GM12873 (cell line): ENCODE measurements at regions not wholly inside any gene's neighbourhood (a gene's known extent, or its start where the extent isn't known, plus 50 kb on each side); places are given as distances from the start of the nearest gene placed in this dataset.

Source experiments
- TF ChIP-seq, protein P1 (sequence below): IDR thresholded peaks from 2 replicates; pipeline ENCODE4 v1.5.1; 2012; ENCODE audit warnings: low read depth, mild to moderate bottlenecking, moderate library complexity, low read length, control low read depth; ENCODE audit not compliant: insufficient read depth; ENCODE audit errors: missing control alignments

DNA sequence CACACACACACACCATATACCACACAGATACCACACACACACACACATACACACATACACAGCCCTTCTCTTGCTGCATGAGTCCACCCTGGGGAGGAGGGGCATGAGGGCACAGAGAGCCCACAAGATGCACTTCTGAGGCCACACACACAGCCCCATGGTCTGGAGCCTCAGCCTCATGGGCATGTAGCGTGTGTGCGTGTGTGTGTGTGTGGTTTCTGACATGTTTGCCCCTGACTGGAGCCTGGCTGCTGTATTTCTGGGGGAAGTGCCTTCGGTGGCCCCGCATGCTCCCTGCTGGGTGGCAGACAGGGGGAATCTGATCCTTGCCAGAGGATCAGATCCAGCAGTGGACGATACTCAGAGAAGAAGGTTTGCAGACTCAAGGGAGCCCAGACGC, 97.0 kb upstream of the PRR5 start:
- TF ChIP-seq, protein P1, sequence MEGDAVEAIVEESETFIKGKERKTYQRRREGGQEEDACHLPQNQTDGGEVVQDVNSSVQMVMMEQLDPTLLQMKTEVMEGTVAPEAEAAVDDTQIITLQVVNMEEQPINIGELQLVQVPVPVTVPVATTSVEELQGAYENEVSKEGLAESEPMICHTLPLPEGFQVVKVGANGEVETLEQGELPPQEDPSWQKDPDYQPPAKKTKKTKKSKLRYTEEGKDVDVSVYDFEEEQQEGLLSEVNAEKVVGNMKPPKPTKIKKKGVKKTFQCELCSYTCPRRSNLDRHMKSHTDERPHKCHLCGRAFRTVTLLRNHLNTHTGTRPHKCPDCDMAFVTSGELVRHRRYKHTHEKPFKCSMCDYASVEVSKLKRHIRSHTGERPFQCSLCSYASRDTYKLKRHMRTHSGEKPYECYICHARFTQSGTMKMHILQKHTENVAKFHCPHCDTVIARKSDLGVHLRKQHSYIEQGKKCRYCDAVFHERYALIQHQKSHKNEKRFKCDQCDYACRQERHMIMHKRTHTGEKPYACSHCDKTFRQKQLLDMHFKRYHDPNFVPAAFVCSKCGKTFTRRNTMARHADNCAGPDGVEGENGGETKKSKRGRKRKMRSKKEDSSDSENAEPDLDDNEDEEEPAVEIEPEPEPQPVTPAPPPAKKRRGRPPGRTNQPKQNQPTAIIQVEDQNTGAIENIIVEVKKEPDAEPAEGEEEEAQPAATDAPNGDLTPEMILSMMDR = no peak

DNA sequence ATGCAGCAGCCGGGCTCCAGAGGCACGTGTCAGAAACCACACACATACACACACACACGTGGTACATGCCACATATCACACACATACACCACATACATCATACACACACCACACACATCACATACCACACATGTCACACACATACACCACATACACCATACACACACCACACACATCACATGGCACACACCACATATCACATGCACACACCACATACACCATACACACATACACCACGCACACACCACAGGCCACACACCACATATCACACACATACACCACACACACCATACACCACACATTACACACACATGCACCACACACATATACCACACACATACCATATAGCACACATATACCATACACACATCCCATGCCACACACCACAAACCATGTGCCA, 97.5 kb upstream of the PRR5 start:
- TF ChIP-seq, protein P1 = no peak

DNA sequence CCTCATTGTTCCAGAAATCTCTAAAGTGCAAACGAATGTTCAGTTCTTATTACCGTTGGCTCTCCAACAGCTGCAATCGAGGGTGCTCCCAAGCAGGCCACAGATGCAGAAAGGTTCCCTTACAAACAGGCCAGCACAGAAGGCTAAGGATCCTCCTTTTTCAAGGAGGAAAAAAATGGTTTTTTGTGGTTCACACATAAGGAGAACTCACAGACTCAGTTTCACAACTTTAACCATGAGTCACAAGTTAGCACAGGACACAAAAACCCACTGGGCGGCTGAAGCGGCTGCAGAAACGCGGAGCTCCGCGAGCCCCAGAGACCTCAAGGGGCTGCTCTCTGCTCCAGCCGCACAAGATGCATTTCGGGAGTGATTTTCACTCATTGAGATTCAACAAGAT, 98.2 kb upstream of the PRR5 start:
- TF ChIP-seq, protein P1 = no peak

DNA sequence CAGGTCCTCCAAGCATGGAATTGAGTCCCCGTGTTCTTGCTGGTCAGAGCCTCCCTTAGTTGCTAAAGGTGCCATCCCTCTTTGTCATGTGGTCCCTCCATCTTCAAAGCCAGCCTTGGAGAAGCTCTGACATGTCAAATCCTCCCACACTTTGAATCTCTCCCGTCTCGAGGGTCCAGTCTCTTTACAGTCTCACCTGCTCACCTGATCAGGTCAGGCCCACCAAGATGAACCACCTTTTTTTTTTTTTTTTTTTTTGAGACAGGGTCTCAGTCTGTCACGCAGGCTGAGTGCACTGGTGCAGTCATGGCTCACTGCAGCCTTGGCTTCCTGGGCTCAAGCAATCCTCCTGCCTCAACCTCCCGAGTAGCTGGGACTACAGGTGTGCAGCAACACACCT, 100.3 kb upstream of the PRR5 start:
- TF ChIP-seq, protein P1 = no peak

DNA sequence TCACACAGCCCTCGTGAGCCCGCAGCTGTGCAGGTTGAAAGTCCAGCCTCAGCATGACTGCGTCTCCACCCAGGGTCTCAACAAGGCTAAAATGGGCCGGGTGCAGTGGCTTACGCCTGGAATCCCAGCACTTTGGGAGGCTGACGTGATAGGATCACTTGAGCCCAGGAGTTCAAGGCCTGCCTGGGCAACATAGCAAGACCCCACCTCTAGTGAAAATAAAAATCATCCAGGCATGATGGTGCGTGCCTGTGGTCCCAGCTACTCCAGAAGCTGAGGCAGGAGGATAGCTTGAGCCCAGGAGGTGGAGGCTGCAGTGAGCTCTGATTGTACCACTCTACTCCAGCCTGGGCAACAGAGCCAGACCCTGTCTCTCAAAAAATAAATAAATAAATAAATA, 100.8 kb upstream of the PRR5 start:
- TF ChIP-seq, protein P1 = no peak

DNA sequence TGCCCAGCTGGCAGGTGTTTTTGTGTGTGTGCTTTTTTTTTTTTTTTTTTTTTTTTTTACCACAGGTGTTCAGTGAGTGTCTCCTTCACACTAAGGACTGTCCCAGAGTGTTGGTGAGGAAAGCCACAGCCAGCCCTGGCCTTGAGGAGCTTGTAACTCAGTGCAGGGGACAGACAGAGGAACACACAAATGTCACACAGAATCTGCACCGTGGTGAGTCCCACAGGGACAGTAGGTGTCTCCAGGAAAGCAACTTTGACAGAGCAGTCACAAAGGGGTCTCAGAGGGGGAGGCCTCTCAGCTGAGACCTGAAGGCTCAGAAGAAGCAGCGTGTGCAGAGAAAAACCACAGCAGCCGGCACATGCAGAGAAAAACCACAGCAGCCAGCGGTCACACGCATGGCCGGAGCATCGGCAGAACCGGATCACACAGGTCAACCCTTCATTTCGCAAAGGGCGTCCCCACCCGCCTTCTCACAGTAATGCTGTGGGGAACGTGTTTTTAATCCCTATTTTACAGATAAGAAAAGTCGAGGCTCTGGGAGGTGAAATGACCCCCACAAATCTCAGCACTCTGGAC, 101.7 kb upstream of the PRR5 start:
- TF ChIP-seq, protein P1 = no peak

DNA sequence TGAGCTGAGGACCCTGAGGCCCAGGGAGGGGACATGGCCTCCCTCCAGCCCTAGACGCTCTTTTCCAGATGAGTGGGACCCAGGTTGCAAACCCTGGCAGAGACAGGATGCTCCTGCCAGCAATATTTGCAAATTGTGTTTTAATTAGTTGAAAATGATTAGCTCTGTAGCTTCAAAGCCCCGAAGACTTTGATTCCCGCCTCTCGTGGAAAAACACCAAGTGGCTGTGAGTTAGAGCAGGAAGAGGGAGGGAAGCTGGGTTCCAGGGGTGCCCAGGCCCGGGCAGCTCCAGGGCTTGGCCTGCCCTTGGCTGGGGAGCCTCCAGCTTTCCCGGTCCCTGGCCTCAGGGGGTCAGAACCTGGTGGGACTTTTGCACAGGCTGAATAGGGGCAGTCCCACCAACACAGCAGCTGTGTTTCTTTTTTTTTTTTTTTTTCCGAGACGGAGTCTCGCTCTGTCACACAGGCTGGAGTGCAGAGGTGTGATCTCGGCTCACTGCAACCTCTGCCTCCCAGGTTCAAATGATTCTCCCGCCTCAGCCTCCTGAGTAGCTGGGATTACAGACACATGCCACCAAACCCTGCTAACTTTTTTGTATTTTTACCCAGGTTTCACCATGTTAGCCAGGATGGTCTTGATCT, 101.6 kb upstream of the RTL6 start:
- TF ChIP-seq, protein P1 = no peak
